Posterior cingulate gyrus (tissue), 11 donors: ENCODE measurements at regions not wholly inside any gene's neighbourhood (a gene's known extent, or its start where the extent isn't known, plus 50 kb on each side); places are given as distances from the start of the nearest gene placed in this dataset.
A peak's percentile ranks its signal among the peaks of the same experiment; 100 is the strongest.

Experiments
- DNase-seq, 10 donors: peaks; one replicate each; pipeline versions ENCODE4 v3.0.0 to v3.0.0-alpha.2; 2020 to 2021; ENCODE audit warnings: mixed read lengths in 3 of 10
- intact Hi-C: fragments of 100-400 bp; cut with DNase I; formaldehyde crosslinking; loops from one replicate; pipeline ENCODE4 v1.15.1; 2023

DNA sequence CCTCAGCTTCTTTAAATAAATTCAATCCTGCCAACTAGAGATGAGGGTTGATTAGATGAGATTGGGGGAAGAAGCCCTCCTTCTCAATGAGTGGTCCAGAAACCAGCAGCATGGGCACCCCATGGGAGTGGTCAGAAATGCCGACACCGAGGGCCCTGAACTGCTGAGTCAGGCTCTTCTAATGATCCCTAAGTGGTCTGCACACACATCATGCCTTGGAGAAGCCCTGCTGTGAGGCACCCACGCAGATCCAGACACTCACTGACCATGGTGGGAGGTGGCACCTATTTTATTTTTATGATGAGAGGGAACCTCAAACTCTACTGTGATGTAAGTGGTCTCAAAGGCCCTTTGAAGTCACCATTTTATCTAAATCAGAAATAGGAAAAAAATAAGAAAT lies 72.3 kb upstream of the BOD1 start:
- no peak for DNase-seq
- intact Hi-C loops, result no loop called here

DNA sequence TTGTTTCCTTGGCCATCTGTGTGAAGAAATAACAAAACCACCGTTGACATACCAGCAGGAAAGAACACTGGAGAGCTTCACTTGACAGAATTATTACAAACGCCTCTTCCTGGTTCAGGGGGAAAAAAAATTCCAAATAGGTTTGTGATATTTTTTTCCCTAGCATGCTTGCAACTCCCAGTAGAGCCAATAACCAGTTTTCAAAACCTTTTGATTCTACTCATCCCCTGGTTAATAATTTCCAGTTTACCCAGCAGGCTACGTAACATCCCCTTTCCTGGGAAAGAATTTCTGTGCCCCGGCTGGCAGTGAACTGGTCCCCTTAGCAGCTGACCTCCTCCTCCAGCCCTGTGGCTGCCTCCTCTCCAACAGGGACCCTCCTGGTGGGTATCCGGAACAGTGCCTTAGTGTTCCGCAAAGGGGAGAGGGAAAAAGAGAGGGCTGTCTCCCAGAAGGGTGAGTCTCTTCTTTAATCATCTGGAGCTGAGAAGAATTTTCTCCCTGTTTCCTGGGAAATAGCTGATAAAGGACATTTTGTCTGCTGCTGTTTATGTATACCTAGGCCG lies 72.8 kb upstream of the BOD1 start:
- intact Hi-C loops, result no loop called here
- no peak for DNase-seq

- intact Hi-C loops, result no loop called here
- no peak for DNase-seq
These were observed 73.4 kb upstream of the BOD1 start for GRCh38 chr5:173689737-173690360.

DNA sequence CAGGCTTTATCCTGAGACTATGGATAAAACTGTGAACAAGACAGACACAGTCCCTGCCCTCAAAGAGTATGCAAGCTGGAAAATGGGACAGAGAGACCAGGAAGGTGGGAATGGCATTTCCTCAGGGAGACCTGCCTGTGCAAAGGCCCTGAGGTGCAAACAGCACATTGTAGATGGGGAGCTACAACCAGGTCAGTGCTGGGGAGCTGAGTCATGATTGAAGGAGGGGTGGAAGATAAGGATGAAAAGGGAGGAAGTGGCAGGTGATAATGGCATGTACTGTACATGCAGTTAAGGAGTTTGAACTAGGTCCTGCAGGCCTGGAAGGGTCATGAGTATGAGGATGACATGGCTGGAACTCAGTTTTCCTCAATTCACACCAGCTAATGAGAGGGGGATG lies 75.5 kb upstream of the BOD1 start:
- no peak for DNase-seq
- intact Hi-C loops, result no loop called here

GRCh38 chr5:173693670-173694069 lies 77.2 kb upstream of the BOD1 start:
- no peak for DNase-seq
- intact Hi-C loops, result no loop called here

- no peak for DNase-seq
- intact Hi-C loops, result no loop called here
These were observed 79.8 kb upstream of the BOD1 start for GRCh38 chr5:173696216-173696615.

DNA sequence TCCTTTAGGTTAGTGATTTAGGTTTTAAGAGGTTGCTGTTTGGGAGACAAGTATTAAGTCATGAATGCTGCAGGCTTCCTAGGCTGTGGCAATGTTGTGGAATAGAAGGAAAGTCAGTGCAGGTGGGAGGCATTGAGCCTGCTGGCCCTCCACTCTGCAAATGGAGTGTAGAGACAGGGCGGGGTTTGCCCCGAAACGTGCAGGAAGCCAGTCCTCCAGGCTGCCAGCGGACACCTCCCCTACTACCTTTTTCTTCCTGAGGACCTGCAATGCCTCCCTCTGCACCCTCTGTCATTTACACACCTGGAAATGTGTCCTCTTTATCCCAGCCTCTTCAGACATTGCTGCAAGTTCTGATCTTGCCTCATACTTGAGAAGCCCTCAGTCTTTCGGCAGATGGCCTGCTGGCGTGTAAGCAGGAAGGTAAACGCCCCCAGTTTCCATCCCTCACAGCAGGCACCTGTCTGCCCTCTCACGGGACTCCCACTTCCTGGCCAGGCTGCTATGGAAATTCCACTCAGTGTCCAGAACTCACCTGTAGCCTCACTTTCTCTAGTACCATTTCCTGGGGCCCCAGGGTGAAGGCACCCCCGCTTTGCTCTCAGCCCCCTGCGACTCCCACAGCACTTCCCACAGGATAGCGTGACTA lies 81.6 kb upstream of the BOD1 start:
- intact Hi-C loops, result no loop called here
- DNase-seq, result no peak

DNA sequence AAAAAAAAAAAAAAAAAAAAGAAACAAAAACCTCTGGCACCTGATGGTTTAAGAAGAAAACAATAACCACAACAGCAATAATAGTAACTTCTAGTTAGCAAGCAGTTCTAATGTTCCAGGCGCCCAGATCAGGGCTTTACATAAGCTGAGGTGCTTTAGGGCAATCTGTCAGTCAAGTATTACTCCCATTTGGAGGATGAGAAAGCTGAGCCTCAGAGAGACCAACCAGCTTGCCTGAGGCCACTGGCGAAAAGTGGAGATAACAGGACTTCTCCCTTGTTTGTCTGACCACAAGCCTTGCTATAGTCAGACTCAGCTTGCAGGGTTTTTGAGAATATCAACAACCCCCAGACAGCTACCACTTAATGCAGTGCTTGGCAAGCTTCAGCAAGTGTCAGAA lies 83.5 kb upstream of the BOD1 start:
- intact Hi-C loops, result no loop called here

DNA sequence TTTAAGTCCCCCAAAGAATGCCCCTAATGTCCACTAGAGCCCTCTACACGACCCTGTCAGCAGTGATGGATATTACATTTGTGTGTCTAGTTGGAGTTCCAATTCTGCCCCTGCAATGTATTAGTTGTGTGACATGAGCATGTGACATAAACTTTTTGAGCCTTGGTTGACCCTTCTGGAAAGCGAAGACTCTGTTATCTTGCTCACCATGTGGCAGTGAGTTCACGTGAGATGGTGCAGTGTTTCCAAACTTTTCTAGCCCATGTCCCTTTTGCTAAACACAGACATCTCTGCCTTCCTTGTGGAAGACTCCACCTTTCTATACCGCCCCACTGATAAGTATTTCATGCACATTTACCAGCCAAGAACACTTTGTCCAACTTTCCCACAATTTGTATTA lies 87.0 kb upstream of the BOD1 start:
- intact Hi-C loops, result no loop called here
- DNase-seq, result no peak

More for the DNA sequence above, 83.5 kb upstream of the BOD1 start:
- peak in 1 of 10 donors; percentile 24 for DNase-seq

DNA sequence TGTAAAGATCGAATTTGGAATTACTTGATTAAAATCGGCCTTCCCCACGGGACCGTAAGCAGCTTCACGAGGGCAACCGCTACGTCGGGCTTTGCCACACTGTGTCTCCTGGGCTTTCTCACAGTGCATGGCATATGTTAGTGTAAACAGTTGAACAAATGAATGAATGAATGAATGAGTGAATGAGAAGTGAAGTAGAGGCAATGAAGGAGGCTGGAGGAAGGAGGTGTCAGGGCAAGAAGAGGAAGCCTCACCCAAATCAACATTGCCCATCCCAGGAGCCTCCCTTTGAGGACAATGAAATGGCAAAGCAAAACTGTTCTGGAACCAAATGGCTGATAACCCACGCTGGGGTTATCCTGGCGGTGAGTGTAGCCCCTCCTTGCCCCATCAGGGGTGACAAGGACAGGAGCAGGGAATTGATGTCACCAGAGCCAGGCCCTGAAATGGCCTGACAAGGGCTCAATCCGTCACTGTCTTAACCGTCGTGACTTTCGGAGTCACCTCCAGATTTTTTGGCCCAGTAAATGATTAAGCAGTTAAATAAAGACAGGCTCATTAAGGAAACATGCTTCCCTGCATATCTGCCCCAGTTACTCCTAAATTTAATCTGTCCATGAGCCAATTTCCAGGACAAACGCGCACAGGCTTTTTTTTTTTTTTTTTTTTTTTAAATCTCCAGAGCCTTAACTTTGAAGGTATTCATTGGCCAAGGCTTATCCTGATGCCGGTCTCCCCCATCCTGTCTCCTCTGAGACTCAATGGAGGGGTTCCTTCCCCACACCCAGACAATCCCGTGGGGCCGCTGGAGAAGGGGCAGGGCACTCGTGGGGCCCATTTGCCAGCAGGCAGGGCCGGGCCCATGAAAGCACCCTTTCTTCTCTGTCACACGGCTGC lies 88.4 kb upstream of the BOD1 start:
- DNase-seq, result peak in 1 of 10 donors; percentile 68
- intact Hi-C loops, result no loop called here

DNA sequence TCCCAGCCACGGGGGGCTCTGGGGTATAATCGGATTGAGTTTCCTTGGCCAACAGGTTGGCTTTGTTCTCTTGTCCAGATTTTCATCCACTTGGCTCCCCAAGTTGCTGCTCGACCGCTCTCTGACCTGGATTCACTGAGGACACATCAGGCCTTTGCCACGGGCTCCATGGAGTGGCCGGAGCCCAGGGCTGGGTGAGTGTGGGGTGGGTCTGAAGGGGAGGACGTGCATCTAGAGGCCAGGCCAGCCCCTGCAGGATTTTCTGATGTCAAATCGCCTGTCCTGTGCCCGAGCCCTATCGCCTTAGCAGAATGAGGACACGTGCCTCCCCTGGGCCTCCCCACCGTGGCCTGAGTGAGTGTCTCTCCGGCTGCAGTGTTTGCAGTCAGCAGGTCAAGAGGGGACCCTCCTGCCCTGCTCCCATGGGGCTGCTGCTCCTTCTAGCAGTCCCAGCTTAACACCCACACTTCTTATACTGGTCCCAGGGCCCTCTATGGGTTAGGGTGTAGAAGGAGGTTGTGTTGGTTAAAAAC lies 89.1 kb upstream of the BOD1 start:
- peak in 1 of 10 donors; percentile 71 for DNase-seq
- intact Hi-C loops, result no loop called here

DNA sequence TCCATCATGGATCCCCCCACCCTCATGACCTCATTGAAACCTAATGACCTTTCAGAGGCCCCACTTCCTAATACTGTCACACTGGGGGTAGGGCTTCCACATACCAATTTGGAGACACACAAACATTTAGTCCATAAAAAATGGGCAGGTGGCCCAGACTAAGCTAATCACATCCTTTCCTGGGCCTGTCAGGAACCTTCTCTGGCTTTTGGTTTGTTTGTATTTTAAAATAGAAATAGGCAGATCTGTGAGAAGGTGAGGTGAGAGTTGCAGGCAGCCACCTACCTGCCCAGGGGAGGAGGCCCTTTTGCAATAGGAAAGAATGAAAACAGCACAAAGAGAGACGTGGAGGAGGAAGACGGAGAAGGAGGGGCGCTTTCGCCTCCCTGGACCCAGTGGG lies 90.2 kb upstream of the BOD1 start:
- no peak for DNase-seq
- intact Hi-C loops, result no loop called here

- peak in 3 of 10 donors; percentile 27 to 87 (median 64) for DNase-seq
- intact Hi-C loops, result no loop called here
These were observed 90.9 kb upstream of the BOD1 start for GRCh38 chr5:173707392-173707791.

DNA sequence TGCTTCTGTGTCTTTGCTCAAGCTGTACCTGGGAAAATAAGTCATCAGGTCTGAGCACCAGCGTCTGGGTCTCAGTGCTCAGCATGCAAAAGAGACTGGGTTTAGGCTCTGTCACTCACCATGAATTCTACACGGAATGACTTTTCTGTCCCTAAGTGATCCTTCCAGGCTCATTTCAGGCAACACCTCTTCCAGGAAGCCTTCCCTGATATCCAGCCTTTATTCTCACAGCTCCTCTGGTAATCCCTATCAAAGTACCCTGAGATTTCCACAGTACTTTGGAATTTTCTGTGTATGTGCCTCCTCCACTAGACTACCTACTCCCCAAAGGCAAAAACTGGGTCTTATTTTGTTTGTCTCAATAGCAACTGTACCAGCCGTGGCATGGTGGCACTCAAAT lies 92.7 kb upstream of the BOD1 start:
- intact Hi-C loops, result no loop called here
- DNase-seq, result no peak

DNA sequence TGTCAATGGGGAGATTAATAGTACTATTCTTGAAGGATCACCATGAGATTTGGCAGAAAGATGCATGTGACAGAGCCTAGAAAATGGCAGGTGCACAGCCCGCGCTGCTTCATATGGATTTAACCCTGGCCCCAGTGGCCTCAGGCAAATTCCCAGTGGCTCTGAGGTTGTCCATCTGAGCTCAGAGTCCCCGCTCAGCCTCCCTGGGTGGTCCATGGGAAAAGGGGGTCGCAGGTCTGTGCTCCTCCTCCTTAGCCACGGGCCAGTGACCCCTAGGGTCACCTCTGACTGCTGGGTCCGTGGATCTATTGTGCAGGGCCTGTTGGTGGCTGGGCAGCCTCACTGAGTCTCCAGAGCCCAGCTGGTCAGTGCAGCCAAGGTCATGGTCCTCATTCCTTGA lies 93.3 kb upstream of the BOD1 start:
- intact Hi-C loops, result no loop called here
- DNase-seq, result peak in 1 of 10 donors; percentile 28

- peak in 1 of 10 donors; percentile 57 for DNase-seq
- intact Hi-C loops, result no loop called here
These were observed 94.1 kb upstream of the BOD1 start for GRCh38 chr5:173710528-173710927.

DNA sequence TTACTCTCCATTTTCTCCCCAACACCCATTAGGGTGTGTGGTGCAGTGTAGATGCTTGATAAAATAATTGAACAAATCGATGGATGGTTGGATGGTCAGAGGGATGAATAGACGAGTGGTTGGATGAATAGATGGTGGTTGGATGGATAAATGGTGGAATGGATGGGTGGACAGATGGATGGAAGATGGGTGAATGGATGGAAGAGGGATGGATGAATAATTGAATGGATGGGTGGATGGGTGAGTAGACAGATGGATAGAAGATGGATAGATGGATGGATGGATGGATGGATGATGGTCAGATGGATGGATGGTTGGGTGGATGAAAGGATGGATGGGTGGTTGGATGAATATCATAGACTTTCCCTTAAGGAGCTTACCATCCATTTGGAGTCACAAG lies 95.0 kb upstream of the BOD1 start:
- no peak for DNase-seq

DNA sequence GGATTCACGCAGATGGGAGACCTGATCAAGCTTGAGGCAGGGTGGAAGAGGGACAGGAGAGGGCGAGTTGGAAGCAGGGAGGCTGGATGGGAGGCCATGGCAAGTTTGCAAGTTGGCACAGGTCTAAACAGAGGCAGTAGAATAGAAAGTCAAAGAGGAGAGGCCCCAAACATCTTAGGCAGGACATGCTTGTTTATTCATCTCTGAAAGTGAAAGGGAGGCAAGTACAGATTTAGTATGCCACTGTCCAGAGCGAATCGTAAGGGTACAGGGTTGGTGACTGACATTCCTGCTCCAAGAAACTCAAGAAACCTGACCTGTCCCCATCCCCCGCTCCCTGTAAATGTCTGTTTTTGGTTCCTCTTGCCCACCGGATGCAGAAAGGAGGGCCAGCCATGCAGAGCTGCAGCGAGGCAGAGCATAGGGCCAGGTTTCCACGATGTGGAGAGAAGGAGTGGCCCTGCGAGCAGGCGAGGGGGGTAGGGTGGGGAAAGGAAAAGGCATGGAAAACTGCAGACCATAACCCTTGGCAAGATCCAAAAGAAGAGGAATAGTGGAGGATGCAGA lies 96.2 kb upstream of the BOD1 start:
- DNase-seq, result peak in 1 of 10 donors; percentile 39
- intact Hi-C loops, result no loop called here

More for the DNA sequence above, 95.0 kb upstream of the BOD1 start:
- intact Hi-C loops, result no loop called here

GRCh38 chr5:173714551-173715428 lies 98.3 kb upstream of the BOD1 start:
- peak in 1 of 10 donors; percentile 39 for DNase-seq

DNA sequence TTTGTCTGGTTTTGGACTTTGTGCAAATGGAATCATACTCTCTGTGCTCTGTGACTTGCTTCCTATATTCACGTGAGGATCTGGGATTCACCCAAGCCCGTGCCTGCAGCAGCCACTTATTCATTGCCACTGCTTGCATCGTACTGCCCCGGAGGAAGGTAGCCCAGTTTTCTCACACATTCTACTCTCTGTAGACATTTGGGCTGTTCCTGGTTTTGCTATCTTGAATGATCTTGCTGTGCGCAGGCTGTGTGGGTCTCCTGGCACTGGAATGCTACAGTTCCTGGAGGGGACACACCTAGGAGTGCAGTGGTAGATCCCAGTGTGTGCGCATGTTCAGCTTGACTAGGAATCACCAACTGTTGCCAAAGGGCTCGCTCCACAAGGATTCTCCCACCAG lies 99.2 kb upstream of the BOD1 start:
- peak in 1 of 10 donors; percentile 73 for DNase-seq
- intact Hi-C loops, result no loop called here

More at GRCh38 chr5:173714551-173715428, 98.3 kb upstream of the BOD1 start:
- intact Hi-C loops, result no loop called here
